Midbrain (tissue), 1 donor: ENCODE measurements at regions not wholly inside any gene's neighbourhood (a gene's known extent, or its start where the extent isn't known, plus 50 kb on each side); places are given as distances from the start of the nearest gene placed in this dataset.

Experiments used
- DNase-seq: peaks from one replicate; lab custom pipeline; 2025; lab: John Stamatoyannopoulos, UW

GRCh38 chr12:45587877-45588533 lies 141.5 kb upstream of the ARID2 start:
- DNase-seq, result peak; percentile 5

GRCh38 chr12:45590646-45591045 lies 138.9 kb upstream of the ARID2 start:
- no peak for DNase-seq

- no peak for DNase-seq
Observed at GRCh38 chr12:45591635-45592034, 137.9 kb upstream of the ARID2 start.

GRCh38 chr12:45596366-45596765 lies 133.1 kb upstream of the ARID2 start:
- no peak for DNase-seq

GRCh38 chr12:45598336-45598735 lies 131.2 kb upstream of the ARID2 start:
- DNase-seq, result no peak

GRCh38 chr12:45598761-45599160 lies 130.7 kb upstream of the ARID2 start:
- DNase-seq, result no peak

- no peak for DNase-seq
Observed at GRCh38 chr12:45599196-45599595, 130.3 kb upstream of the ARID2 start.

GRCh38 chr12:45601390-45601789 lies 128.1 kb upstream of the ARID2 start:
- no peak for DNase-seq

- DNase-seq, result peak; percentile 39
Observed at GRCh38 chr12:45601888-45602287, 127.6 kb upstream of the ARID2 start.

GRCh38 chr12:45605624-45606023 lies 123.9 kb upstream of the ARID2 start:
- DNase-seq, result no peak

GRCh38 chr12:45611061-45611460 lies 118.4 kb upstream of the ARID2 start:
- no peak for DNase-seq

- DNase-seq, result no peak
Observed at GRCh38 chr12:45611495-45611894, 118.0 kb upstream of the ARID2 start.

GRCh38 chr12:45612044-45612794 lies 117.3 kb upstream of the ARID2 start:
- DNase-seq, result no peak

GRCh38 chr12:45613296-45613695 lies 116.2 kb upstream of the ARID2 start:
- DNase-seq, result no peak

GRCh38 chr12:45613855-45614254 lies 115.7 kb upstream of the ARID2 start:
- no peak for DNase-seq

GRCh38 chr12:45615268-45615667 lies 114.2 kb upstream of the ARID2 start:
- DNase-seq, result no peak

- no peak for DNase-seq
Observed at GRCh38 chr12:45619736-45620135, 109.8 kb upstream of the ARID2 start.

- no peak for DNase-seq
Observed at GRCh38 chr12:45621703-45622102, 107.8 kb upstream of the ARID2 start.

- DNase-seq, result no peak
Observed at GRCh38 chr12:45622210-45622937, 107.1 kb upstream of the ARID2 start.

GRCh38 chr12:45623221-45623620 lies 106.3 kb upstream of the ARID2 start:
- no peak for DNase-seq

- no peak for DNase-seq
Observed at GRCh38 chr12:45623940-45624339, 105.6 kb upstream of the ARID2 start.

GRCh38 chr12:45626965-45627364 lies 102.5 kb upstream of the ARID2 start:
- DNase-seq, result no peak
